ENCODE measurements at regions not wholly inside any gene's neighbourhood (a gene's known extent, or its start where the extent isn't known, plus 50 kb on each side); places are given as distances from the start of the nearest gene placed in this dataset.

DNA sequence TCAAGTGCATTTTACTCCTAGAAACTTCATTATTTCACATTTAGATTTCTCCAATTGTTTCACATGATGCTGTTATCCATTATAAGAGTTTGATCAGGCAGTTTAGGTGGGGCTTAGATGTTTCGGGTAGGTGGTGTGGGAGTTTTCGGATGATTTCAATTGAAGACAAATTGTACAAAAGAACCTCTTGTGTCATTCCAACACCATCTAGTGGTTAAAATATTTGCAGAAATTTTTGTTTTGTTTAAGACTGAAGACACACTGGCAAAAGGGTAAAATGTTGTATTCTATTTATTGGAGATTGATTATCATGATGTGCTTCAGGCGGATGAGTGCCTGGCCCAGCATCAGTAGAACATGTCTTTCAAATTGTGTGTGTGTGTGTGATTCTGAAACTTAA, 212.7 kb downstream of the SH3BGRL start:
- Histone ChIP-seq H3K4me3 (no peak overlapping the region), H3K27ac (no peak overlapping the region), H3K9me3 (no peaks in the 10 kb centered on the region), H3K36me3 (no peaks in the 10 kb centered on the region), H3K4me1 (no peaks in the 10 kb centered on the region), H3K27me3 (no peaks in the 10 kb centered on the region)
- whole genome bisulfite sequencing, 2 donors (ENCODE audit: low coverage in 1 of 2): 14 to 77% methylated on average over 2 to 3 of the region's 3 CpGs
- ATAC-seq: no peak
- TF ChIP-seq, protein P1, sequence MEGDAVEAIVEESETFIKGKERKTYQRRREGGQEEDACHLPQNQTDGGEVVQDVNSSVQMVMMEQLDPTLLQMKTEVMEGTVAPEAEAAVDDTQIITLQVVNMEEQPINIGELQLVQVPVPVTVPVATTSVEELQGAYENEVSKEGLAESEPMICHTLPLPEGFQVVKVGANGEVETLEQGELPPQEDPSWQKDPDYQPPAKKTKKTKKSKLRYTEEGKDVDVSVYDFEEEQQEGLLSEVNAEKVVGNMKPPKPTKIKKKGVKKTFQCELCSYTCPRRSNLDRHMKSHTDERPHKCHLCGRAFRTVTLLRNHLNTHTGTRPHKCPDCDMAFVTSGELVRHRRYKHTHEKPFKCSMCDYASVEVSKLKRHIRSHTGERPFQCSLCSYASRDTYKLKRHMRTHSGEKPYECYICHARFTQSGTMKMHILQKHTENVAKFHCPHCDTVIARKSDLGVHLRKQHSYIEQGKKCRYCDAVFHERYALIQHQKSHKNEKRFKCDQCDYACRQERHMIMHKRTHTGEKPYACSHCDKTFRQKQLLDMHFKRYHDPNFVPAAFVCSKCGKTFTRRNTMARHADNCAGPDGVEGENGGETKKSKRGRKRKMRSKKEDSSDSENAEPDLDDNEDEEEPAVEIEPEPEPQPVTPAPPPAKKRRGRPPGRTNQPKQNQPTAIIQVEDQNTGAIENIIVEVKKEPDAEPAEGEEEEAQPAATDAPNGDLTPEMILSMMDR (IDR thresholded peaks at IDR 0.05): peak in 2 of 4 experiments; percentile 6 to 29
- TF ChIP-seq POLR2A (IDR thresholded peaks at IDR 0.05) (no peak), POLR2AphosphoS5 (IDR thresholded peaks at IDR 0.05) (no peak), EP300 (IDR thresholded peaks at IDR 0.05) (no peak)

Measured in gastroesophageal sphincter (tissue), 4 donors.